Activated T-helper 1 cell treated with anti-CD3 and anti-CD28 coated beads, Interleukin-12 subunit alpha, Interleukin-12 subunit beta, Interleukin-2, Interleukin-4 antibody, amounts not matched to agents 30 ng/mL and 10 ng/mL and 1 ng/mL, durations not matched to agents 14 hours and 24 hours and 36 hours (primary cell): ENCODE measurements at regions not wholly inside any gene's neighbourhood (a gene's known extent, or its start where the extent isn't known, plus 50 kb on each side); places are given as distances from the start of the nearest gene placed in this dataset.

Experiments
- DNase-seq: peaks from one replicate; pipeline ENCODE4 v3.0.0; 2021; ENCODE audit warnings: low spot score
- H3K27ac Mint-ChIP-seq: one replicate; pipeline ENCODE4 v1.8.0; 2021; ENCODE audit warnings: mild to moderate bottlenecking, mixed read lengths
- H3K27me3 Mint-ChIP-seq: one replicate; pipeline ENCODE4 v1.8.0; 2022; ENCODE audit warnings: mild to moderate bottlenecking, moderate library complexity, mixed read lengths; ENCODE audit not compliant: insufficient read depth
- H3K36me3 Mint-ChIP-seq: one replicate; pipeline ENCODE4 v1.8.0; 2021; ENCODE audit warnings: low read depth, mixed read lengths
- H3K4me1 Mint-ChIP-seq: one replicate; pipeline ENCODE4 v1.8.0; 2021; ENCODE audit warnings: low read depth, mixed read lengths
- H3K4me3 Mint-ChIP-seq: one replicate; pipeline ENCODE4 v1.8.0; 2021; ENCODE audit warnings: mild to moderate bottlenecking, moderate library complexity, mixed read lengths
- H3K9me3 Mint-ChIP-seq: one replicate; pipeline ENCODE4 v1.8.0; 2021; ENCODE audit warnings: mixed read lengths
- intact Hi-C: fragments of 100-400 bp; cut with micrococcal nuclease; formaldehyde crosslinking; loops from one replicate; pipeline ENCODE4 v1.15.1; 2024

DNA sequence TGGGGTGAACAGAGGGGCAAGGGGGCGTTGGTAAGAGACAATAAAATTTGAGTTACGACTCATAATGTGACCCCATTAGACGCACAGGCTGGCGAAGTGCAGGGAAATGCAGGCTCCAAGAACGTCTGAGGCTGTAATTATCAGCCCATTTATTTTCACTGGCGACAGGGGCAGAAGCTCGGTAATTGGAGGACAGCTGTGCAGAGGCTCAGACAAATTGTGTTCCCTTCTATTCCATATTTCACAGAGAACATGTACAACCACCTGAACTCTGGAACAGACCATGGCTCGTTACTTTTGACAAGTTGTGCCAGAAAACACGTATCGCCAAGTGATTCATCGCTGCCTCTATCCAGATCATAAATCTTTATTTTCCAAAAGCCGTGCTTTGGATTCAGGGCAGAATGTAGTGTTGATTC lies 137.3 kb upstream of the FRMD4A start:
- no peaks in the 10 kb centered on the region for H3K4me1 Mint-ChIP-seq
- no peak overlapping the region for H3K27ac Mint-ChIP-seq
- intact Hi-C loops: no loop called here
- DNase-seq: no peak
- H3K27me3 Mint-ChIP-seq: peaks cover 33% of the 10 kb centered on the region
- no peaks in the 10 kb centered on the region for H3K9me3 Mint-ChIP-seq
- H3K36me3 Mint-ChIP-seq: no peaks in the 10 kb centered on the region
- H3K4me3 Mint-ChIP-seq: no peak overlapping the region

DNA sequence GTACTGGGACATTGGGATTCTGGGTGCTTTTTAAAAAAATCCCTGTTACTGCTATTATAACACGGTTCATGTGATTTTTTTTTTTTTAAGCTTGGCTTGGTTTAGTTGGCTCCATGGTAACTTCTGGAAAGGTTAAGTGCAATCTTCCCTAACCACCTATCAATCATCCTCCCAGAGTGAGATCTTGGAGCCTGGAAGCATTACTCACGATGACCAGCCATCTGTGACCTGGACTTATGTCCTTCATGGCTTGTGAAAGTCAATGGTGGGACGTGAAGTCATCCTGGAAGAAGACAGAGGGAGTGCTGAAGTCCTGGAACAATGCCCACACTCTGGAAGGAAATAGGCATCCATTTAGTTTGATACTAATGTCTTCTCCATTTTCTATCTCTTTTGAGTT lies 135.5 kb upstream of the FRMD4A start:
- H3K4me3 Mint-ChIP-seq: no peak overlapping the region
- H3K27ac Mint-ChIP-seq: no peak overlapping the region
- H3K27me3 Mint-ChIP-seq: peaks cover 24% of the 10 kb centered on the region
- no peaks in the 10 kb centered on the region for H3K9me3 Mint-ChIP-seq
- DNase-seq: no peak
- no peaks in the 10 kb centered on the region for H3K4me1 Mint-ChIP-seq
- H3K36me3 Mint-ChIP-seq: no peaks in the 10 kb centered on the region
- intact Hi-C loops: no loop called here

DNA sequence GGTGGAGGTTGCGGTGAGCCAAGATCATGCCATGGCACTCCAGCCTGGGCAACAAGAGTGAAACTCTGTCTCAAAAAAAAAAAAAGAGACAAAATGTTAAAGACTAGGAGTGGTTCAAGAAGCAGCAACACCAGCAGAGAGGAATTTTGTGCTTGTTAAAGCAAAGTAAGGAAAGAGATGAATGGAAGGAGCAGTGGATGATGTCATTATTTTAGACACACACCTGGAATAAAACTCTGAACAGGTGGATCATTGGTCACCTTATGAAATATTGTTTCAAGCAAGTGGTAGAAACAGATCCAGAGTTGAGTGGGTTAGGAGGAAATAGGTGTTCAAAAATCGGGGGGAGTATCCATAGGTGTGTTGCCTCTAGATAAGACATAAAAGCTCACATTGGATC lies 129.7 kb upstream of the FRMD4A start:
- Mint-ChIP-seq H3K27ac (no peak overlapping the region), H3K36me3 (no peaks in the 10 kb centered on the region), H3K4me1 (no peaks in the 10 kb centered on the region), H3K27me3 (peaks cover 18% of the 10 kb centered on the region), H3K4me3 (no peak overlapping the region), H3K9me3 (peaks cover 7% of the 10 kb centered on the region)
- no peak for DNase-seq
- intact Hi-C loops: loop anchor here (1.0 kb wide), 1 partner anchor 12 kb away; no protein-coding TSS in a partner anchor

DNA sequence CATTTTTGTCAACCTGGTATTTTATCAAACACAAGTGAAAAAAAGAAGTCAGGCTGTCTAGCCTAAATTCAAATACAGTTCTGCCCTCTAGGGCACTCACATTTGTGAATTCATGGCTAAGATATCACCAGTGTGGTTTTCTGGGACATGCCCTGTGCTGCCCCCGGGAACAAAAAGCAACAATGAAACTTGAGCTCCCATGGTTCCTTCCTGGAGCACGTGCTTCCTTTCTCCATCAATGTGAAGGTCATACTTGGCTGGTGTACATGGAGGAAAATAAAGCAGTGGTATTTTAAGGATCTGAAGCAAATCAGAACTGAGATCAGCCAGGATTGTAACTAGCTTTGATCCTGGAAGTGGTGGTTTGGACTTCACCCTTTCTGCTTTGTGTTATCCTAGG lies 128.9 kb upstream of the FRMD4A start:
- Mint-ChIP-seq H3K4me1 (no peaks in the 10 kb centered on the region), H3K9me3 (peaks cover 7% of the 10 kb centered on the region), H3K4me3 (no peak overlapping the region), H3K27me3 (peaks cover 18% of the 10 kb centered on the region), H3K27ac (no peak overlapping the region), H3K36me3 (no peaks in the 10 kb centered on the region)
- intact Hi-C loops: loop anchor here (1.0 kb wide), 1 partner anchor 11 kb away; no protein-coding TSS in a partner anchor
- DNase-seq: no peak

DNA sequence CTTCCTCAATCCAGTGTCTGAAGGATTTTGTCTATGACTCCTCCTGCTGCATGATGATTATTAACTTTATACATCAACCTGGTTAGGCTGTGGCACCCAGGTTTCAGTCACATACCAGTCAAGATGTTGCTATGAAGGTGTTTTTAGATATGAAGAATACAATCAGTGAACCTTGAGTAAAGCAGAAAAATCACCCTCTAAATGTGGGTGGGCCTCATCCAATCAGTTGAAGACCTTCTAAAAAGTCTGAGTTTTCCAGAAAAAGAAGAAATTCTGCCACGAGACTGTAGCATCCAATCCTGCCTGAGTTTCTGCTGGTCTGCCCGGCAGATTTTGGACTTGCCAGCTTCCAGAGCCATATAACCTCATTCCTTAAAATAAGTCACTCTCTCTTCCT lies 126.1 kb upstream of the FRMD4A start:
- Mint-ChIP-seq H3K27me3 (peaks cover 16% of the 10 kb centered on the region), H3K4me3 (no peak overlapping the region), H3K27ac (no peak overlapping the region), H3K9me3 (peaks cover 7% of the 10 kb centered on the region), H3K36me3 (no peaks in the 10 kb centered on the region), H3K4me1 (no peaks in the 10 kb centered on the region)
- intact Hi-C loops: no loop called here
- DNase-seq: no peak

DNA sequence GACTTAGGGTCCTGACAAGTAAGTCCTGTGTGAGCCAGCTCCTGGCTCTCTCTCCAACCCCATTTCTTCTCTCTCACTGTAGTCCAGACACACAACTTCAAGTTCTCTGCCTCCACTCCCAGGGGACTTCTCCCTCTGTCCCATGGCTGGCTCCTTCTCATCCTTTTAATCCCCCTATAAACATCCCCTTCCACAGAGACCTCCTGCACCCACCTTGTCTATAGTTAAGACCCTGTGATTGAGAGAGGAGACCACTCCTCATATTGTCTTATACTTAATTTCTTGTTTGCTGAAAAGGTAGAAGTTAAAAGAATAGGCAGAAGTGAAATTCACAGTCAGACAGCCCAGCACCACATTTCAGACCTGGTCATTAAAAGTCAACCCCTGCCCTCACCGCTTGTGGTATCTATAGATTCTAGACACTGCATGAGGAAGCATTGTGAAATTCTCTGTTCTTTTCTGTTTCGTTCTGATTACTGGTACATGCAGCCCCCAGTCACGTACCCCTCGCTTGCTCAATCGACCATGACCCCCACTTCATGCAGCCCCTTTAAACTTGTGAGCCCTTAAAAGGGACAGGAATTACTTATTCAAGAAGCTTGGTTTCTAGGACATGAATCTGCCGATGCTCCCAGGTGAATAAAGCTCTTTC lies 125.6 kb upstream of the FRMD4A start:
- Mint-ChIP-seq H3K4me1 (no peaks in the 10 kb centered on the region), H3K36me3 (no peaks in the 10 kb centered on the region), H3K27me3 (peaks cover 16% of the 10 kb centered on the region), H3K4me3 (no peak overlapping the region), H3K9me3 (peaks cover 7% of the 10 kb centered on the region), H3K27ac (no peak overlapping the region)
- DNase-seq: no peak
- intact Hi-C loops: no loop called here

DNA sequence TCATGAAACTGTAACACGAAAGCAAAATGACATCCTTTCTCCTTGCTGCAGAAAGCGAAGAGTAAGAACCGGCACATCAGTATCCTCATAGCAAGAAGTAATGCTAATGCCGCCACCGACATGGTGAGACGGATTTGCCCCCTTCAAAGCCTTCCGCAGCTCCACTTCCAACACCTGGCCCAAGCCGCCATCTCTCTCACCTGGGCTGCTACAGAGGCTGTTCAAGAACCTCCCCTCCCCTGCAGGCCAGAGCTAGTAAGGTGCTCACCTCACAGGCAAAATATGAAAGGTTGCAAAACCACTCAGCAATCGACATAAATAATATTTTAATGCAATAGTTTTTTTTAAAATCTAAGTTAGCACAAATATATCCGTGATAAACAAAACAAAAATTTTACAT lies 123.9 kb upstream of the FRMD4A start:
- Mint-ChIP-seq H3K27ac (no peak overlapping the region), H3K4me3 (no peak overlapping the region), H3K4me1 (no peaks in the 10 kb centered on the region), H3K36me3 (no peaks in the 10 kb centered on the region), H3K9me3 (peaks cover 10% of the 10 kb centered on the region), H3K27me3 (peaks cover 19% of the 10 kb centered on the region)
- DNase-seq: no peak
- intact Hi-C loops: no loop called here

DNA sequence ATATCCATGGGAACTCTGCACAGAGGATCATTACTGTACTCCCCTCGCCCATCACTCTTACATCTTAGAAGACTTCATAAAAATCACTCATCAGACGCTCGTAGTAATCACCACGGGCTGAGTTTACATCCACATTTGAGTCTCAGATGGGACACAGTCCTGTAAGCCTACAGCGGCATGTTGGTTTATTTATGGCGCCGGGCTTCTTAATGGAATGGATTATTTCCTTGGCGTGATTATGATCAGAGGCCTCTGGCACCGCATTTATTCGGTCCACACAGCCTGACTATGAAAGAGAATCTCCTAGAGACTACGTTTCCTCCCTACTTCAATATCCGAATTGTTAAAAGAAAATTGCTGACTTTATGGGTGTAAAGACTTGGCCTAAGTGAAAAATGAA lies 123.5 kb upstream of the FRMD4A start:
- no peaks in the 10 kb centered on the region for H3K4me1 Mint-ChIP-seq
- no peak overlapping the region for H3K4me3 Mint-ChIP-seq
- H3K27ac Mint-ChIP-seq: no peak overlapping the region
- peaks cover 14% of the 10 kb centered on the region for H3K9me3 Mint-ChIP-seq
- intact Hi-C loops: no loop called here
- no peak for DNase-seq
- peaks cover 19% of the 10 kb centered on the region for H3K27me3 Mint-ChIP-seq
- H3K36me3 Mint-ChIP-seq: no peaks in the 10 kb centered on the region

DNA sequence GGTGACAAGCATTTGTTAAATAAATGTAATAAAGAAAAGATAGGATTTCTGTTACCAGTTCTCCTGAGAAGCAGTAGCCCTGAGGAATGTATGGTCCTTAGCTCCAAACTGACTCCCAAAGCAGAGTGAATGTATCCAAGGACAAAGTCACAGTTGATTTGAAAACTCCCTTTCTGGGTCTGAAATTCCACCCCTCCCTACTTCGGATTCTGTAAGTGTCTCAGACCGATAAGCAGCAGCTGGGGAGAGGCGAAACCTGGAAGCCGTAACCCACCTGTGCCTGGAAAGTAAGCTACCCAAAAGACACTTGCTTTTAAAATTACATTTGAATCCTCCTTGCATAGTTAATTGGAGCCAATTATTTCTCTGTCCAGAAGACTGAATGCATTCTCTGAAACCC lies 122.9 kb upstream of the FRMD4A start:
- H3K36me3 Mint-ChIP-seq: no peaks in the 10 kb centered on the region
- no peak for DNase-seq

DNA sequence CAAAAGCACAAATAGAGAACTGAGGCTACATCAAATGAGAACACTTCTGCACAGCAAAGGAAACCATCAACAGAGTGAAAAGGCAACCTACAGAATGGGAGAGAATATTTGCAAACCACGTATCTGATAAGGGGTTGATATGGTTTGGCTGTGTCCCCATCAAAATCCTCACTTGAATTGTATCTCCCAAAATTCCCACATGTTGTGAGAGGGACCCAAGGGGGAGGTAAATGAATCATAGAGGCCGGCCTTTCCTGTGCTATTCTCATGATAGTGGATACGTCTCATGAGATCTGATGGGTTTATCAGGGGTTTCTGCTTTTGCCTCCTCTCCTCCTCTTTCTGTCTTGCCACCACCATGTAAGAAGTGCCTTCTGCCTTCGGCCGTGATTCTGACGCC lies 120.6 kb upstream of the FRMD4A start:
- Mint-ChIP-seq H3K27ac (no peak overlapping the region), H3K36me3 (no peaks in the 10 kb centered on the region), H3K4me3 (no peak overlapping the region), H3K9me3 (peaks cover 9% of the 10 kb centered on the region), H3K27me3 (peaks cover 10% of the 10 kb centered on the region), H3K4me1 (no peaks in the 10 kb centered on the region)
- DNase-seq: no peak
- intact Hi-C loops: no loop called here

More for the DNA sequence above, 122.9 kb upstream of the FRMD4A start:
- Mint-ChIP-seq H3K4me3 (no peak overlapping the region), H3K27me3 (peaks cover 19% of the 10 kb centered on the region), H3K9me3 (peaks cover 16% of the 10 kb centered on the region), H3K27ac (no peak overlapping the region), H3K4me1 (no peaks in the 10 kb centered on the region)
- intact Hi-C loops: no loop called here

DNA sequence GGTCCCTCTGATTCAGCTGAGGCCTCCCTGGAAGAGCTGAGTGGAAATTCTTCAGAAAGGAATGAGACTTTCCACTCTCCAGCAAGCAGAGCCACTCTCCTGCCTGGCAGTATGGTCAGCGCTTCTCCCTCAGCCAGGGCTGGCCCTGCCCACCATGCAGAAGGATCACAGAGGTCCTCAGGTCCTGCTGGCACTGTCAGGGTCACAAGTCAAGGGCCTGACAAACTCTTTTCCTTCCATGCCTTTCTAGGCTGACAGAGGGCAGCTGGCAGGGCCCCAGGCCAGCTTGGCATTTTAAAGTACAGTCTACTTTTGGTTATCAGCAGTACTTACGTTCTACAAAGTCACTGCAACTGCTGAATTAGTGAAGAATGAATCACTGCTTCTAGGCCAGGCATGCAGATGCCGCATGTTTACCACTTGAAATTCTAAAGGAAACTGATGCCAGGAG lies 119.3 kb upstream of the FRMD4A start:
- intact Hi-C loops: no loop called here
- Mint-ChIP-seq H3K27me3 (peaks cover 9% of the 10 kb centered on the region), H3K4me3 (no peak overlapping the region), H3K27ac (no peak overlapping the region), H3K4me1 (no peaks in the 10 kb centered on the region), H3K36me3 (no peaks in the 10 kb centered on the region), H3K9me3 (peaks cover 9% of the 10 kb centered on the region)
- DNase-seq: no peak

DNA sequence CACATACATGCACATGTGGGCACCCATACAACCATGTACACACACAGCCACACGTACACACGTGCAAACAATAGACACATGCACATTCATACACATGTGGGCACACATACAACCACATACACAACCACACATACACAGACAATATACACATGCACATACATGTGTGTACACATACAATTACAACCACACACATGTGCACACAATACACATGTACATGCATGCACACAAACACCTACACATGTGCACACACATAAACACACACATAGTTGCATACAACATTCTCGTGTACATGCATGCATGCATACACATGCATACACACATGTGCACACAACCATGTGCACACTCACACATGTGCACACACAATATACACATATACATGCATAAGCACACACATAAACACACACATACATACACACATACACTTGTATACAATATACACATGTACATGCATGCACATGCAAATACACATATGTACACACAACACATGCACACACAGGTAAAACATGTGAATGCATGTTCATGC lies 118.6 kb upstream of the FRMD4A start:
- H3K4me3 Mint-ChIP-seq: no peak overlapping the region
- peaks cover 9% of the 10 kb centered on the region for H3K9me3 Mint-ChIP-seq
- peaks cover 12% of the 10 kb centered on the region for H3K27me3 Mint-ChIP-seq
- intact Hi-C loops: no loop called here
- DNase-seq: no peak
- no peaks in the 10 kb centered on the region for H3K4me1 Mint-ChIP-seq
- H3K27ac Mint-ChIP-seq: no peak overlapping the region
- no peaks in the 10 kb centered on the region for H3K36me3 Mint-ChIP-seq

DNA sequence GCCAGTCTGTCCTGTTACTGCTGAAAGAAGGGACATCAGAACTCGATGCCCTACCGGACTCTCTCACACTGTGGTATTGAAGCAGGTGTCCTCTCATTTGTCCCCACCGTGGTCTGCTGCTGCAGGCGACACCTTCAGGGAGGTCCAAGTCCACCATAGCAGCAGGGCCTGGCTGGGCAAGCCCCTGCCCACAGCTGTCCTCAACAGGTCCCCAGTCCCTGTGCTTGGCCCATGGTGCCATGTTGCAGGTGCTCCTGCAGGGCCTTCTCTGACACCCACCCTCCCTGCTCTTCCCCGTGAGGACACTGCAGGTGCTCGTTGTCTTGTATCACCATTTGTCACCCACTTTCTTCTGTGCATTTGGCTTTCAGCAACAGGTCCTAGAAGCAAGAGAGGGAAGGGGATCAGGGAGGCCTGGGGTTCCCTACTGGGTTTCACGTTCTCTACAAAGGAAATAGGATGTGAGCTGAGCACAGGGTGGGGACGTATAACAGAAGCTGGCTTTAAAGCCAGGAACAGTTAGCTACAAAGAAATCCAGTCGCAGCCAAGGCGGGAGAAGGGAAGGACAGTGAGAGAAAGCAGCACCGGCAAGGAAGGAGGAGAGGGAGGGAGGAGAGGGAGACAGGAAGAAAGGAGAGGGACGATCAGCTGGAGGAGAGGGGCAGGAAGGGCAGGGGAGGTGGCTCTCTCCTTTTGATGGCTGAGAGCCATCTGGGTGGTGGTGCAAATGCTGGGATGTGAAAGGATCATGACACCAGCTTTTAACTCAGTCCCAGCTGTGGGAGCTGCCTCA lies 117.7 kb upstream of the FRMD4A start:
- intact Hi-C loops: loop anchor here (1.0 kb wide), 1 partner anchor 12 kb away; no protein-coding TSS in a partner anchor
- peaks cover 9% of the 10 kb centered on the region for H3K9me3 Mint-ChIP-seq
- H3K27me3 Mint-ChIP-seq: peaks cover 12% of the 10 kb centered on the region
- no peaks in the 10 kb centered on the region for H3K36me3 Mint-ChIP-seq
- no peak for DNase-seq
- H3K4me1 Mint-ChIP-seq: no peaks in the 10 kb centered on the region
- no peak overlapping the region for H3K27ac Mint-ChIP-seq
- no peak overlapping the region for H3K4me3 Mint-ChIP-seq
